Stimulated activated CD4-positive, alpha-beta T cell treated with anti-CD3 and anti-CD28 coated beads, Interleukin-1b, Interleukin-23, amount 100 ng/mL, for 4 hours (primary cell): ENCODE measurements at regions not wholly inside any gene's neighbourhood (a gene's known extent, or its start where the extent isn't known, plus 50 kb on each side); places are given as distances from the start of the nearest gene placed in this dataset.
A peak's percentile ranks its signal among the peaks of the same experiment; 100 is the strongest.
"Not testable (repeated sequence)": the region's sequence is repeated elsewhere in the genome, so short reads cannot be mapped to it uniquely, and the experiment has no call there.

Source experiments
- DNase-seq, 2 donors: peaks; one replicate each; pipeline ENCODE4 v3.0.0-alpha.2; 2020; ENCODE audit warnings: low read depth in 2 of 2

GRCh38 chrX:1016281-1016680, 196.2 kb downstream of the CRLF2 start:
- DNase-seq, result not testable (repeated sequence)

- DNase-seq, result no peak
Measured at GRCh38 chrX:1012678-1013300, 199.7 kb downstream of the CRLF2 start.

- DNase-seq, result no peak
Measured at GRCh38 chrX:1011691-1012283, 200.7 kb downstream of the CRLF2 start.

GRCh38 chrX:1009771-1010170, 202.7 kb downstream of the CRLF2 start:
- DNase-seq, result no peak

GRCh38 chrX:1006156-1006730, 206.2 kb downstream of the CRLF2 start:
- no peak for DNase-seq

GRCh38 chrX:1002611-1003010, 209.8 kb downstream of the CRLF2 start:
- no peak for DNase-seq

GRCh38 chrX:997631-998137, 214.8 kb downstream of the CRLF2 start:
- no peak for DNase-seq

- DNase-seq, result no peak
Measured at GRCh38 chrX:994780-995179, 217.7 kb downstream of the CRLF2 start.

- DNase-seq, result peak in 1 of 2 donors; percentile 70
Measured at GRCh38 chrX:989959-990510, 222.4 kb downstream of the CRLF2 start.

GRCh38 chrX:988530-988929, 223.9 kb downstream of the CRLF2 start:
- DNase-seq, result not testable (repeated sequence)

- no peak for DNase-seq
Measured at GRCh38 chrX:981791-982626, 230.4 kb downstream of the CRLF2 start.

- DNase-seq, result no peak
Measured at GRCh38 chrX:980587-981235, 231.7 kb downstream of the CRLF2 start.

- not testable (repeated sequence) for DNase-seq
Measured at GRCh38 chrX:979127-979526, 233.3 kb downstream of the CRLF2 start.

- no peak for DNase-seq
Measured at GRCh38 chrX:973010-973632, 239.3 kb downstream of the CRLF2 start.

GRCh38 chrX:968148-968965, 244.1 kb downstream of the CRLF2 start:
- no peak for DNase-seq

- DNase-seq, result no peak
Measured at GRCh38 chrX:966396-967070, 245.9 kb downstream of the CRLF2 start.

- DNase-seq, result no peak
Measured at GRCh38 chrX:964831-965416, 247.5 kb downstream of the CRLF2 start.

GRCh38 chrX:960821-961220, 251.6 kb downstream of the CRLF2 start:
- DNase-seq, result no peak

GRCh38 chrX:959595-959994, 252.9 kb downstream of the CRLF2 start:
- DNase-seq, result no peak
